MCF 10A (cell line): ENCODE measurements at regions not wholly inside any gene's neighbourhood (a gene's known extent, or its start where the extent isn't known, plus 50 kb on each side); places are given as distances from the start of the nearest gene placed in this dataset.
A peak's percentile ranks its signal among the peaks of the same experiment; 100 is the strongest.

Experiments used
- BruUV-seq: library from RNA; stranded (reverse); fragments of 400-500 nt; replicated peaks from 2 replicates; lab custom pipeline; 2021; lab: Mats Ljungman, UMichigan
- CTCF ChIA-PET: fragments of 300-600 bp; sonication (Branson Sonifier 250); formaldehyde crosslinking; extraction: SDS; loops from one replicate; lab custom pipeline; 2021; ENCODE audit warnings: antibody characterized with exemption, inconsistent platforms; lab: Yijun Ruan, JAX
- POLR2A ChIA-PET: fragments of 300-600, 350-650 bp; sonication (Branson Sonifier 250); formaldehyde crosslinking; extraction: SDS; loops from one replicate; lab custom pipeline; 2020; ENCODE audit warnings: antibody characterized with exemption, inconsistent platforms; lab: Yijun Ruan, JAX
- DNase-seq: peaks from one replicate; pipeline ENCODE4 v3.0.0-alpha.2; 2018; ENCODE audit not compliant: unreplicated experiment
- H3K27ac Mint-ChIP-seq: one replicate; pipeline ENCODE4 v1.8.0; 2022; ENCODE audit warnings: mild to moderate bottlenecking, low read depth, mixed read lengths; ENCODE audit not compliant: unreplicated experiment
- H3K27me3 Mint-ChIP-seq: one replicate; pipeline ENCODE4 v1.8.0; 2022; ENCODE audit warnings: mixed read lengths; ENCODE audit not compliant: insufficient read depth, unreplicated experiment
- H3K36me3 Mint-ChIP-seq: one replicate; pipeline ENCODE4 v1.8.0; 2022; ENCODE audit warnings: mild to moderate bottlenecking, moderate library complexity, mixed read lengths; ENCODE audit not compliant: insufficient read depth, unreplicated experiment
- H3K4me1 Mint-ChIP-seq: one replicate; pipeline ENCODE4 v1.8.0; 2022; ENCODE audit warnings: mixed read lengths; ENCODE audit not compliant: insufficient read depth, unreplicated experiment
- H3K4me3 Mint-ChIP-seq: one replicate; pipeline ENCODE4 v1.8.0; 2022; ENCODE audit warnings: mild to moderate bottlenecking, moderate library complexity, mixed read lengths; ENCODE audit not compliant: unreplicated experiment
- H3K9me3 Mint-ChIP-seq: one replicate; pipeline ENCODE4 v1.8.0; 2022; ENCODE audit warnings: mixed read lengths; ENCODE audit not compliant: unreplicated experiment
- intact Hi-C: fragments of 100-400 bp; cut with micrococcal nuclease; formaldehyde crosslinking; loops from 2 replicates; pipeline ENCODE4 v1.14.1; 2022
- TF ChIP-seq, protein P1 (sequence below): fragments of 200-600 bp; IDR thresholded peaks from one replicate; pipeline ENCODE4 v1.8.0; 2022; ENCODE audit warnings: antibody characterized with exemption, mild to moderate bottlenecking; ENCODE audit not compliant: unreplicated experiment

DNA sequence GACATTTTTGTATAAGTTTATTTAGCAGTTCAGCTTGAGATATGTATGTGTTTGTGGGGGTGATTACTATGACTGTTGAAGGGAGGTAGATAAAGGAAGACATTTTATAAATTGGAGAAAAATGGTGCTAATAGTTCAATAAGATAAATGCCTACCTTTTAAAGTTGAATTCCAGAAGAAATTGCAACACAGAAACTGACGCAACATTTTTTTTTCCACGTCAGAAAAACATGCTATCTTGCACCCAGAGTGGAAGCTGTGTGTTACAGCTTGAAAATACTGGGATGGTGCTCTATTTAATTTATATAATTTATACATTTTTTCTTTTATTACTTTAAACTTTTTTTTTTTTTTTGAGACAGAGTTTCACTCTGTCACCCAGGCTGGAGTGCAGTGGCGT lies 171.7 kb downstream of the WNT5A start:
- POLR2A ChIA-PET = no interaction called here
- H3K9me3 Mint-ChIP-seq = peaks cover 14% of the 10 kb centered on the region
- no peak overlapping the region for H3K4me3 Mint-ChIP-seq
- CTCF ChIA-PET = interaction anchor here (0.6 to 0.9 kb wide), 3 partner anchors 20 to 506 kb away, joined by 3 to 4 read pairs (median 4); no protein-coding TSS in a partner anchor
- no peaks in the 10 kb centered on the region for H3K27me3 Mint-ChIP-seq
- TF ChIP-seq, protein P1, sequence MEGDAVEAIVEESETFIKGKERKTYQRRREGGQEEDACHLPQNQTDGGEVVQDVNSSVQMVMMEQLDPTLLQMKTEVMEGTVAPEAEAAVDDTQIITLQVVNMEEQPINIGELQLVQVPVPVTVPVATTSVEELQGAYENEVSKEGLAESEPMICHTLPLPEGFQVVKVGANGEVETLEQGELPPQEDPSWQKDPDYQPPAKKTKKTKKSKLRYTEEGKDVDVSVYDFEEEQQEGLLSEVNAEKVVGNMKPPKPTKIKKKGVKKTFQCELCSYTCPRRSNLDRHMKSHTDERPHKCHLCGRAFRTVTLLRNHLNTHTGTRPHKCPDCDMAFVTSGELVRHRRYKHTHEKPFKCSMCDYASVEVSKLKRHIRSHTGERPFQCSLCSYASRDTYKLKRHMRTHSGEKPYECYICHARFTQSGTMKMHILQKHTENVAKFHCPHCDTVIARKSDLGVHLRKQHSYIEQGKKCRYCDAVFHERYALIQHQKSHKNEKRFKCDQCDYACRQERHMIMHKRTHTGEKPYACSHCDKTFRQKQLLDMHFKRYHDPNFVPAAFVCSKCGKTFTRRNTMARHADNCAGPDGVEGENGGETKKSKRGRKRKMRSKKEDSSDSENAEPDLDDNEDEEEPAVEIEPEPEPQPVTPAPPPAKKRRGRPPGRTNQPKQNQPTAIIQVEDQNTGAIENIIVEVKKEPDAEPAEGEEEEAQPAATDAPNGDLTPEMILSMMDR = no peak
- no TSS peak for BruUV-seq
- peak; percentile 24 for DNase-seq
- intact Hi-C loops = no loop called here
- H3K4me1 Mint-ChIP-seq = peaks cover 10% of the 10 kb centered on the region
- H3K27ac Mint-ChIP-seq = no peak overlapping the region
- H3K36me3 Mint-ChIP-seq = no peaks in the 10 kb centered on the region

DNA sequence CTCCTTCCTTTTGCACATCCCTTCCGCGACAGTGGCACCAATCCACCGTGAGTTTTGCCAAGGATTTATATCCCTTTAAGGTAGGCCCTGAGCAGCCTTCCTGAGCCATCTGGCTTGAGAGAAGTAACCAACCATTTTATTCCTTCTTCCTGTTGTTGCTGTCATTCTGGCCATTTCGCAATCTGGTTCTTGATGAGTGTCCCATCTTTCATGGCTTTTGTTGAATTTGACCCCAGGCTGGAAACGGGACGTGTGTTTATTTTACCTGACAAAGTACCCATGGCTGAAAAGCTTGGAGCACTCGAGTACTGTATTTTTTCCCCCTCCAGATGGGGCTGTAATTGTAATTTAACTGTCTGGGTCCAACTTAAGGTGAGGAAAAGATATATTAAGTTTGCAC lies 173.4 kb downstream of the WNT5A start:
- ChIA-PET CTCF (interaction anchor here (1.2 kb wide), 1 partner anchor 17 kb away, joined by 6 read pairs; no protein-coding TSS in a partner anchor), POLR2A (no interaction called here)
- H3K4me3 Mint-ChIP-seq = no peak overlapping the region
- TF ChIP-seq, protein P1 = no peak
- H3K27me3 Mint-ChIP-seq = no peaks in the 10 kb centered on the region
- H3K27ac Mint-ChIP-seq = no peak overlapping the region
- peaks cover 10% of the 10 kb centered on the region for H3K9me3 Mint-ChIP-seq
- DNase-seq = peak; percentile 44
- BruUV-seq = no TSS peak
- H3K36me3 Mint-ChIP-seq = no peaks in the 10 kb centered on the region
- intact Hi-C loops = no loop called here
- peaks cover 14% of the 10 kb centered on the region for H3K4me1 Mint-ChIP-seq

DNA sequence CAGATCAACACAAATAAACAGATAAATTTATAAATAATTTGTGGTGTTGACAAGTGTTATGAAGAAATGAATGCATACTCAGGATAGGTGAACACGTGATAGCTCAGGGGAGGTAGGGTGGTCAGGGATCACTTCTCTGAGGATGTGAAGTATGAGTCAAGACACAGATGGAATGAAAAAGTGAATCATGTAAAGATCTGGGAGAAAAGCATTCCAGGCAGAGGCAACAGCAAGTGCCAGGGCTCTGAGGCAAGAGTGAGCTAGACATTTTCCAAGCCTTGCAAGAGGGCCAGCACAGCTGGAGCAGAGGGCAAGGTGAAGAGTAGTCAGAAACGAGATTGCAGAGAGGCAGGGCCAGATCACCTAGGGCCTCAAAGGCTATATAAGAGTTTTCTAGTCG lies 177.8 kb downstream of the WNT5A start:
- Mint-ChIP-seq H3K4me3 (no peak overlapping the region), H3K36me3 (no peaks in the 10 kb centered on the region), H3K4me1 (peaks cover 7% of the 10 kb centered on the region), H3K9me3 (peaks cover 14% of the 10 kb centered on the region), H3K27ac (no peak overlapping the region), H3K27me3 (no peaks in the 10 kb centered on the region)
- no TSS peak for BruUV-seq
- peak; percentile 30 for DNase-seq
- ChIA-PET CTCF (no interaction called here), POLR2A (interaction anchor here (0.6 kb wide), 1 partner anchor 26 kb away, joined by 3 read pairs; no protein-coding TSS in a partner anchor)
- TF ChIP-seq, protein P1 = no peak
- intact Hi-C loops = no loop called here

DNA sequence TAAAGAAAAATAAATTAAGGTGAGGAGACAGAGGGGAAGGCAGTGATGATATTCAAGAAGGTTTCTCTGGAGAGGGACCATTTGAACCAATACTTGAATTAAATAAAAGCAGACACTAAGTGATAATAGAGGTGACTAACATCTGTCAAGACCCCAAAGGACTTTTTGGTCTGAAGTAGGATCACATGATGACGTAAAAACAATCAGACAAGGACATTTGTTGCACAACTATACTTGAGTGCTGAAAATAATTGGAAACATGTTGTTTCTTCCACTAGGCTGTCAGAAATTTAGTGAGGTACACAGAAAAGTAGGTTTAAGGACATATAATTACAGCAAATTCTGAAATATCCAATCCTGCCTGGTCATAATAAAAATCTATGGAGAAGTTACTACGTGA lies 179.5 kb downstream of the WNT5A start:
- H3K36me3 Mint-ChIP-seq = no peaks in the 10 kb centered on the region
- no peak overlapping the region for H3K27ac Mint-ChIP-seq
- intact Hi-C loops = no loop called here
- no peak for DNase-seq
- CTCF ChIA-PET = no interaction called here
- H3K4me3 Mint-ChIP-seq = no peak overlapping the region
- peaks cover 14% of the 10 kb centered on the region for H3K9me3 Mint-ChIP-seq
- TF ChIP-seq, protein P1 = no peak
- H3K27me3 Mint-ChIP-seq = no peaks in the 10 kb centered on the region
- peaks cover 7% of the 10 kb centered on the region for H3K4me1 Mint-ChIP-seq
- POLR2A ChIA-PET = no interaction called here
- BruUV-seq = no TSS peak
